H1 (cell line): ENCODE measurements at regions not wholly inside any gene's neighbourhood (a gene's known extent, or its start where the extent isn't known, plus 50 kb on each side); places are given as distances from the start of the nearest gene placed in this dataset.

Experiments
- CHD1 ChIP-seq: IDR thresholded peaks from 2 replicates; pipeline ENCODE4 v1.6.1; 2012; ENCODE audit warnings: low read depth, low read length, improper control_type of control experiment
- EGR1 ChIP-seq: IDR thresholded peaks from 2 replicates; pipeline ENCODE4 v1.6.1; 2011; ENCODE audit warnings: low read depth, low read length, borderline replicate concordance
- EP300 ChIP-seq, 2 experiments: IDR thresholded peaks; 1 replicate in 1 of 2; 2 replicates in 1 of 2; pipeline ENCODE4 v1.6.1; 2011 to 2012; ENCODE audit warnings: low read depth in 2 of 2, low read length in 2 of 2, mild to moderate bottlenecking in 2 of 2, borderline replicate concordance in 1 of 2, inconsistent platforms in 1 of 2, moderate library complexity in 1 of 2
- KDM1A ChIP-seq: fragments of 200-600, 300-600 bp; sonication (generic); IDR thresholded peaks from 2 replicates; pipeline ENCODE4 v1.7.1; 2016; ENCODE audit warnings: mild to moderate bottlenecking, low read length, borderline replicate concordance
- POLR2A ChIP-seq, 2 experiments: IDR thresholded peaks; 1 replicate in 1 of 2; 2 replicates in 1 of 2; pipeline ENCODE4 v1.6.1; 2011; ENCODE audit warnings: low read depth in 2 of 2, low read length in 2 of 2, mild to moderate bottlenecking in 2 of 2; ENCODE audit errors: control extremely low read depth in 1 of 2
- ZNF274 ChIP-seq: IDR thresholded peaks from 2 replicates; pipeline ENCODE4 v1.7.0; 2012; ENCODE audit warnings: low read length, borderline replicate concordance; ENCODE audit errors: extremely low read depth
- TF ChIP-seq, protein P1 (sequence below), 3 experiments: IDR thresholded peaks; 1 replicate in 2 of 3; 2 replicates in 1 of 3; pipeline versions ENCODE4 v1.5.1 to v1.6.1; 2011; ENCODE audit warnings: low read length in 3 of 3, mild to moderate bottlenecking in 3 of 3, inconsistent platforms in 2 of 3, low read depth in 1 of 3, moderate library complexity in 1 of 3; ENCODE audit not compliant: insufficient read depth in 1 of 3; ENCODE audit errors: control extremely low read depth in 1 of 3

DNA sequence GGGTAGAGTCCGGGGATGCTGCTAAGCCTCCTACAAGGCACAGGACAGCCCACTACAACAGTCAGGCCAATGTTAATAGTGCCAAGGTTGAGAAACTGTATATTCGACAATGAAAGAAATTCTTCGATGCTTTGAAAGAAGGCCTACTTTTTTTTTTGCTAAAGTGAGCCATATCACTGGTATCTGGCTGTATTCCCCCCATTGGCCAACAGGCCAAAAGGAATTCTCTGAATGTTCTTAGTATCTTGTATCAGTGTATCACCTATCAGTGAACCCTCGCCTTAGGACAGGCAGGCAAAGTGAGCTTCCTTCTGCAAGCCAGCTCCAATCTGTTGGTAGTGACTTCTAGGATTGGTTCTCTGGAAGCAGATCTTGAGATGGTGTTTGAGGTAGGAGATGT is 74.2 kb downstream of the SNTN start:
- TF ChIP-seq ZNF274 (no peak), CHD1 (no peak), EGR1 (no peak), KDM1A (no peak), EP300 (IDR thresholded peaks at IDR 0.05; ENCODE audit: borderline replicate concordance in 1 of 2, low read depth in 2 of 2, low read length in 2 of 2) (no peak), POLR2A (IDR thresholded peaks at IDR 0.05; ENCODE audit: control extremely low read depth in 1 of 2, low read depth in 2 of 2, low read length in 2 of 2) (no peak)
- TF ChIP-seq, protein P1, sequence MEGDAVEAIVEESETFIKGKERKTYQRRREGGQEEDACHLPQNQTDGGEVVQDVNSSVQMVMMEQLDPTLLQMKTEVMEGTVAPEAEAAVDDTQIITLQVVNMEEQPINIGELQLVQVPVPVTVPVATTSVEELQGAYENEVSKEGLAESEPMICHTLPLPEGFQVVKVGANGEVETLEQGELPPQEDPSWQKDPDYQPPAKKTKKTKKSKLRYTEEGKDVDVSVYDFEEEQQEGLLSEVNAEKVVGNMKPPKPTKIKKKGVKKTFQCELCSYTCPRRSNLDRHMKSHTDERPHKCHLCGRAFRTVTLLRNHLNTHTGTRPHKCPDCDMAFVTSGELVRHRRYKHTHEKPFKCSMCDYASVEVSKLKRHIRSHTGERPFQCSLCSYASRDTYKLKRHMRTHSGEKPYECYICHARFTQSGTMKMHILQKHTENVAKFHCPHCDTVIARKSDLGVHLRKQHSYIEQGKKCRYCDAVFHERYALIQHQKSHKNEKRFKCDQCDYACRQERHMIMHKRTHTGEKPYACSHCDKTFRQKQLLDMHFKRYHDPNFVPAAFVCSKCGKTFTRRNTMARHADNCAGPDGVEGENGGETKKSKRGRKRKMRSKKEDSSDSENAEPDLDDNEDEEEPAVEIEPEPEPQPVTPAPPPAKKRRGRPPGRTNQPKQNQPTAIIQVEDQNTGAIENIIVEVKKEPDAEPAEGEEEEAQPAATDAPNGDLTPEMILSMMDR (IDR thresholded peaks at IDR 0.05; ENCODE audit: control extremely low read depth in 1 of 3, insufficient read depth in 1 of 3, low read depth in 1 of 3, low read length in 3 of 3) = no peak
